ENCODE measurements at regions not wholly inside any gene's neighbourhood (a gene's known extent, or its start where the extent isn't known, plus 50 kb on each side); places are given as distances from the start of the nearest gene placed in this dataset.

GRCh38 chr11:79522626-79523025, 81.8 kb upstream of the TENM4 start:
- Histone ChIP-seq H3K4me3 (ENCODE audit: low read length) (no peak overlapping the region), H3K27ac (ENCODE audit: low read depth, low read length) (no peak overlapping the region), H3K79me2 (ENCODE audit: control insufficient read depth, low read length) (no peaks in the 10 kb centered on the region), H3K9me2 (replicated peaks; ENCODE audit: control insufficient read depth, low read length) (no peaks in the 10 kb centered on the region), H3F3A (ENCODE audit: control insufficient read depth, insufficient read depth) (no peaks in the 10 kb centered on the region), H3K4me1 (ENCODE audit: control insufficient read depth, low read length) (no peaks in the 10 kb centered on the region), H3K4me2 (ENCODE audit: low read length) (no peak overlapping the region), H3K9me3 (ENCODE audit: control insufficient read depth, insufficient read depth, low read length) (no peaks in the 10 kb centered on the region), H4K20me1 (ENCODE audit: control insufficient read depth, insufficient read depth, low read depth, low read length) (no peaks in the 10 kb centered on the region), H3K36me3 (ENCODE audit: control insufficient read depth, low read length) (no peaks in the 10 kb centered on the region), H3K27me3 (ENCODE audit: control insufficient read depth, low read length) (no peaks in the 10 kb centered on the region)
- TF ChIP-seq, protein P1, sequence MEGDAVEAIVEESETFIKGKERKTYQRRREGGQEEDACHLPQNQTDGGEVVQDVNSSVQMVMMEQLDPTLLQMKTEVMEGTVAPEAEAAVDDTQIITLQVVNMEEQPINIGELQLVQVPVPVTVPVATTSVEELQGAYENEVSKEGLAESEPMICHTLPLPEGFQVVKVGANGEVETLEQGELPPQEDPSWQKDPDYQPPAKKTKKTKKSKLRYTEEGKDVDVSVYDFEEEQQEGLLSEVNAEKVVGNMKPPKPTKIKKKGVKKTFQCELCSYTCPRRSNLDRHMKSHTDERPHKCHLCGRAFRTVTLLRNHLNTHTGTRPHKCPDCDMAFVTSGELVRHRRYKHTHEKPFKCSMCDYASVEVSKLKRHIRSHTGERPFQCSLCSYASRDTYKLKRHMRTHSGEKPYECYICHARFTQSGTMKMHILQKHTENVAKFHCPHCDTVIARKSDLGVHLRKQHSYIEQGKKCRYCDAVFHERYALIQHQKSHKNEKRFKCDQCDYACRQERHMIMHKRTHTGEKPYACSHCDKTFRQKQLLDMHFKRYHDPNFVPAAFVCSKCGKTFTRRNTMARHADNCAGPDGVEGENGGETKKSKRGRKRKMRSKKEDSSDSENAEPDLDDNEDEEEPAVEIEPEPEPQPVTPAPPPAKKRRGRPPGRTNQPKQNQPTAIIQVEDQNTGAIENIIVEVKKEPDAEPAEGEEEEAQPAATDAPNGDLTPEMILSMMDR (IDR thresholded peaks at IDR 0.05; ENCODE audit: low read depth, low read length, poor library complexity, severe bottlenecking): no peak
- no peak for TF ChIP-seq EZH2phosphoT487 (IDR thresholded peaks at IDR 0.05; ENCODE audit: borderline replicate concordance, low read length)

DNA sequence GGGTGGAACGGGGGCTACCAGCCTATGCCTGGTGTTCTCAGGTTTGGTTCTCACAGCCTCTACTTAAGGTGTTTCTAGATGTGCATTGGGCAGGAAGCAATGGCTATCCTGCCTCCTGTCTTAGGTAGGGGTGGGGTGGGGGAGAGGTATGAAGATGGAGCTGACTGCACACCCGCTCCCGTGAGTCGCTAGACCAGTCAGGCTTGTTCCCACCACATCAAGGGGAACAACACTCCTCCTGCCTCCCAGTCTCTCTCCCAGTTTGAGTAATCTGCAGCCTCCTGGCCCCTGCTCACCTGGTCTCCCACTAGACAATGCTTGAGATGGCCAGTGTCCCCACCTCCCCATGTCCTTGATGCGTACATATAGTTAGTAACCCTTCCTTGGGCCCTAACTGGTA, 79.3 kb upstream of the TENM4 start:
- Histone ChIP-seq H4K20me1 (ENCODE audit: control insufficient read depth, insufficient read depth, low read depth, low read length) (no peaks in the 10 kb centered on the region), H3K27me3 (ENCODE audit: control insufficient read depth, low read length) (no peaks in the 10 kb centered on the region), H3K4me2 (ENCODE audit: low read length) (no peak overlapping the region), H3F3A (ENCODE audit: control insufficient read depth, insufficient read depth) (no peaks in the 10 kb centered on the region), H3K36me3 (ENCODE audit: control insufficient read depth, low read length) (no peaks in the 10 kb centered on the region), H3K9me3 (ENCODE audit: control insufficient read depth, insufficient read depth, low read length) (no peaks in the 10 kb centered on the region), H3K9me2 (replicated peaks; ENCODE audit: control insufficient read depth, low read length) (no peaks in the 10 kb centered on the region), H3K27ac (ENCODE audit: low read depth, low read length) (no peak overlapping the region), H3K4me3 (ENCODE audit: low read length) (no peak overlapping the region), H3K4me1 (ENCODE audit: control insufficient read depth, low read length) (no peaks in the 10 kb centered on the region), H3K79me2 (ENCODE audit: control insufficient read depth, low read length) (no peaks in the 10 kb centered on the region)
- no peak for TF ChIP-seq EZH2phosphoT487 (IDR thresholded peaks at IDR 0.05; ENCODE audit: borderline replicate concordance, low read length)
- TF ChIP-seq, protein P1 (IDR thresholded peaks at IDR 0.05; ENCODE audit: low read depth, low read length, poor library complexity, severe bottlenecking): no peak

DNA sequence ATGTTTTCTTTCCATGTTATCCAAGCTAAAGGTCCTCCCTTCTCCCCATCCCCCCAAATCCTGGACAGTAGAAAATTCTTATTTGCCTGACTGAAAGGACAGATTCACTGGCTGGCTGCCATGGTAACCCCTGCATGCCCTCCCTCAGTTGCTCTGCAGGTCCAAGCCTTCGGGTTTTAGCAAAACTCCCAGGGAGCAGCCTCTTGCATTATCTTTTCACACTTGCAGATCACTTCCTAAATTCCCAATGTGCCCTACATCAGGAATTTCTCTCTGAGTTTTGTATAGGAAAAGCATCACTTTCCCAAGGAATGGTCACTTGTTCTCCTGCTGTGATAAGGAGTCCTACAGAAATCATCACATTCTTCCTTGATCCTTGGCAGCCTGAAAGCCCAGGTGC, 75.0 kb upstream of the TENM4 start:
- no peaks in the 10 kb centered on the region for H3K4me1 ChIP-seq (ENCODE audit: control insufficient read depth, low read length)
- H3K4me2 ChIP-seq (ENCODE audit: low read length): no peak overlapping the region
- no peaks in the 10 kb centered on the region for H3K36me3 ChIP-seq (ENCODE audit: control insufficient read depth, low read length)
- H3K9me3 ChIP-seq (ENCODE audit: control insufficient read depth, insufficient read depth, low read length): no peaks in the 10 kb centered on the region
- no peaks in the 10 kb centered on the region for H3K27me3 ChIP-seq (ENCODE audit: control insufficient read depth, low read length)
- no peaks in the 10 kb centered on the region for H3K9me2 ChIP-seq (replicated peaks; ENCODE audit: control insufficient read depth, low read length)
- TF ChIP-seq, protein P1 (IDR thresholded peaks at IDR 0.05; ENCODE audit: low read depth, low read length, poor library complexity, severe bottlenecking): no peak
- no peak for TF ChIP-seq EZH2phosphoT487 (IDR thresholded peaks at IDR 0.05; ENCODE audit: borderline replicate concordance, low read length)
- H3K79me2 ChIP-seq (ENCODE audit: control insufficient read depth, low read length): no peaks in the 10 kb centered on the region
- no peaks in the 10 kb centered on the region for H3F3A ChIP-seq (ENCODE audit: control insufficient read depth, insufficient read depth)
- no peak overlapping the region for H3K27ac ChIP-seq (ENCODE audit: low read depth, low read length)
- no peaks in the 10 kb centered on the region for H4K20me1 ChIP-seq (ENCODE audit: control insufficient read depth, insufficient read depth, low read depth, low read length)
- H3K4me3 ChIP-seq (ENCODE audit: low read length): no peak overlapping the region

- no peaks in the 10 kb centered on the region for H3K79me2 ChIP-seq (ENCODE audit: control insufficient read depth, low read length)
- H3K9me2 ChIP-seq (replicated peaks; ENCODE audit: control insufficient read depth, low read length): no peaks in the 10 kb centered on the region
- H3K4me2 ChIP-seq (ENCODE audit: low read length): no peak overlapping the region
- H4K20me1 ChIP-seq (ENCODE audit: control insufficient read depth, insufficient read depth, low read depth, low read length): no peaks in the 10 kb centered on the region
- no peaks in the 10 kb centered on the region for H3F3A ChIP-seq (ENCODE audit: control insufficient read depth, insufficient read depth)
- no peaks in the 10 kb centered on the region for H3K36me3 ChIP-seq (ENCODE audit: control insufficient read depth, low read length)
- no peaks in the 10 kb centered on the region for H3K4me1 ChIP-seq (ENCODE audit: control insufficient read depth, low read length)
- H3K9me3 ChIP-seq (ENCODE audit: control insufficient read depth, insufficient read depth, low read length): no peaks in the 10 kb centered on the region
- TF ChIP-seq, protein P1 (IDR thresholded peaks at IDR 0.05; ENCODE audit: low read depth, low read length, poor library complexity, severe bottlenecking): no peak
- TF ChIP-seq EZH2phosphoT487 (IDR thresholded peaks at IDR 0.05; ENCODE audit: borderline replicate concordance, low read length): no peak
- H3K4me3 ChIP-seq (ENCODE audit: low read length): no peak overlapping the region
- no peak overlapping the region for H3K27ac ChIP-seq (ENCODE audit: low read depth, low read length)
- H3K27me3 ChIP-seq (ENCODE audit: control insufficient read depth, low read length): no peaks in the 10 kb centered on the region
Measured at GRCh38 chr11:79514695-79515094, 73.9 kb upstream of the TENM4 start.
